HG03342 (cell line): ENCODE measurements at regions not wholly inside any gene's neighbourhood (a gene's known extent, or its start where the extent isn't known, plus 50 kb on each side); places are given as distances from the start of the nearest gene placed in this dataset.

Source experiments
- ATAC-seq: cut with Tn5 transposase; IDR thresholded peaks from one replicate; pipeline ENCODE4 v1.9.1; 2021; ENCODE audit warnings: mild to moderate bottlenecking, moderate library complexity; ENCODE audit not compliant: unreplicated experiment

GRCh38 chr14:22458737-22459136 is 130.3 kb downstream of the DAD1 start:
- no peak for ATAC-seq

- no peak for ATAC-seq
These were observed 131.9 kb downstream of the DAD1 start for GRCh38 chr14:22456998-22457594.

GRCh38 chr14:22456421-22456820 is 132.6 kb downstream of the DAD1 start:
- ATAC-seq: no peak

- ATAC-seq: no peak
These were observed 136.7 kb downstream of the DAD1 start for GRCh38 chr14:22452330-22452729.

- no peak for ATAC-seq
These were observed 138.8 kb downstream of the DAD1 start for GRCh38 chr14:22450266-22450665.

GRCh38 chr14:22449600-22449905 is 139.5 kb downstream of the DAD1 start:
- no peak for ATAC-seq

GRCh38 chr14:22448905-22449599 is 140.0 kb downstream of the DAD1 start:
- ATAC-seq: peak; percentile 44

GRCh38 chr14:22448035-22448904 is 140.8 kb downstream of the DAD1 start:
- peak; percentile 60 for ATAC-seq

- no peak for ATAC-seq
These were observed 150.3 kb downstream of the DAD1 start for GRCh38 chr14:22438742-22439141.

GRCh38 chr14:22434901-22435550 is 154.0 kb downstream of the DAD1 start:
- no peak for ATAC-seq

GRCh38 chr14:22434030-22434429 is 155.0 kb downstream of the DAD1 start:
- no peak for ATAC-seq

GRCh38 chr14:22433069-22433468 is 156.0 kb downstream of the DAD1 start:
- no peak for ATAC-seq

- ATAC-seq: no peak
These were observed 156.6 kb downstream of the DAD1 start for GRCh38 chr14:22432348-22432976.

GRCh38 chr14:22429546-22430294 is 159.3 kb downstream of the DAD1 start:
- no peak for ATAC-seq

- ATAC-seq: no peak
These were observed 160.2 kb downstream of the DAD1 start for GRCh38 chr14:22428700-22429291.

- ATAC-seq: no peak
These were observed 161.2 kb downstream of the DAD1 start for GRCh38 chr14:22427771-22428231.

GRCh38 chr14:22426711-22427110 is 162.3 kb downstream of the DAD1 start:
- ATAC-seq: no peak

GRCh38 chr14:22423958-22424357 is 165.1 kb downstream of the DAD1 start:
- no peak for ATAC-seq

- no peak for ATAC-seq
These were observed 166.8 kb downstream of the DAD1 start for GRCh38 chr14:22422238-22422637.
